ENCODE measurements at regions not wholly inside any gene's neighbourhood (a gene's known extent, or its start where the extent isn't known, plus 50 kb on each side); places are given as distances from the start of the nearest gene placed in this dataset.

GRCh38 chr1:29907596-29907995, 671.3 kb downstream of the PTPRU start:
- Histone ChIP-seq H3K9me3 (ENCODE audit: low read length) (no peaks in the 10 kb centered on the region), H3K4me2 (ENCODE audit: low read length) (no peak overlapping the region), H3F3A (ENCODE audit: insufficient read depth, low read length, poor library complexity, severe bottlenecking) (no peaks in the 10 kb centered on the region), H3K9me2 (ENCODE audit: insufficient read depth, low read length) (no peaks in the 10 kb centered on the region), H3K4me3 (ENCODE audit: low read length) (no peak overlapping the region), H3K79me2 (replicated peaks; ENCODE audit: insufficient read depth, low read length) (no peaks in the 10 kb centered on the region), H4K20me1 (ENCODE audit: insufficient read depth) (no peaks in the 10 kb centered on the region), H2AFZ (ENCODE audit: low read depth, low read length) (no peak overlapping the region), H3K27me3 (ENCODE audit: insufficient read depth, low read depth, low read length) (no peaks in the 10 kb centered on the region), H3K9ac (ENCODE audit: low read length) (no peak overlapping the region), H3K27ac (ENCODE audit: low read length) (no peak overlapping the region), H3K36me3 (ENCODE audit: insufficient read depth, low read length) (no peaks in the 10 kb centered on the region)
- TF ChIP-seq TAF1 (IDR thresholded peaks at IDR 0.05; ENCODE audit: low read depth) (no peak), EZH2 (IDR thresholded peaks at IDR 0.05; ENCODE audit: borderline replicate concordance, insufficient read depth, low read length, poor library complexity, severe bottlenecking) (no peak), SMC3 (conservative IDR thresholded peaks at IDR 0.05; ENCODE audit: poor library complexity) (no peak), EP300 (conservative IDR thresholded peaks at IDR 0.05; ENCODE audit: poor library complexity, severe bottlenecking) (no peak), POLR2AphosphoS5 (IDR thresholded peaks at IDR 0.05) (no peak), CTCF (IDR thresholded peaks at IDR 0.05; ENCODE audit: poor library complexity, severe bottlenecking) (no peak), MXI1 (conservative IDR thresholded peaks at IDR 0.05; ENCODE audit: poor library complexity, severe bottlenecking) (no peak), RAD21 (conservative IDR thresholded peaks at IDR 0.05) (no peak)
- TF ChIP-seq, protein P1, sequence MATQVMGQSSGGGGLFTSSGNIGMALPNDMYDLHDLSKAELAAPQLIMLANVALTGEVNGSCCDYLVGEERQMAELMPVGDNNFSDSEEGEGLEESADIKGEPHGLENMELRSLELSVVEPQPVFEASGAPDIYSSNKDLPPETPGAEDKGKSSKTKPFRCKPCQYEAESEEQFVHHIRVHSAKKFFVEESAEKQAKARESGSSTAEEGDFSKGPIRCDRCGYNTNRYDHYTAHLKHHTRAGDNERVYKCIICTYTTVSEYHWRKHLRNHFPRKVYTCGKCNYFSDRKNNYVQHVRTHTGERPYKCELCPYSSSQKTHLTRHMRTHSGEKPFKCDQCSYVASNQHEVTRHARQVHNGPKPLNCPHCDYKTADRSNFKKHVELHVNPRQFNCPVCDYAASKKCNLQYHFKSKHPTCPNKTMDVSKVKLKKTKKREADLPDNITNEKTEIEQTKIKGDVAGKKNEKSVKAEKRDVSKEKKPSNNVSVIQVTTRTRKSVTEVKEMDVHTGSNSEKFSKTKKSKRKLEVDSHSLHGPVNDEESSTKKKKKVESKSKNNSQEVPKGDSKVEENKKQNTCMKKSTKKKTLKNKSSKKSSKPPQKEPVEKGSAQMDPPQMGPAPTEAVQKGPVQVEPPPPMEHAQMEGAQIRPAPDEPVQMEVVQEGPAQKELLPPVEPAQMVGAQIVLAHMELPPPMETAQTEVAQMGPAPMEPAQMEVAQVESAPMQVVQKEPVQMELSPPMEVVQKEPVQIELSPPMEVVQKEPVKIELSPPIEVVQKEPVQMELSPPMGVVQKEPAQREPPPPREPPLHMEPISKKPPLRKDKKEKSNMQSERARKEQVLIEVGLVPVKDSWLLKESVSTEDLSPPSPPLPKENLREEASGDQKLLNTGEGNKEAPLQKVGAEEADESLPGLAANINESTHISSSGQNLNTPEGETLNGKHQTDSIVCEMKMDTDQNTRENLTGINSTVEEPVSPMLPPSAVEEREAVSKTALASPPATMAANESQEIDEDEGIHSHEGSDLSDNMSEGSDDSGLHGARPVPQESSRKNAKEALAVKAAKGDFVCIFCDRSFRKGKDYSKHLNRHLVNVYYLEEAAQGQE (IDR thresholded peaks at IDR 0.05; ENCODE audit: borderline replicate concordance) = no peak

DNA sequence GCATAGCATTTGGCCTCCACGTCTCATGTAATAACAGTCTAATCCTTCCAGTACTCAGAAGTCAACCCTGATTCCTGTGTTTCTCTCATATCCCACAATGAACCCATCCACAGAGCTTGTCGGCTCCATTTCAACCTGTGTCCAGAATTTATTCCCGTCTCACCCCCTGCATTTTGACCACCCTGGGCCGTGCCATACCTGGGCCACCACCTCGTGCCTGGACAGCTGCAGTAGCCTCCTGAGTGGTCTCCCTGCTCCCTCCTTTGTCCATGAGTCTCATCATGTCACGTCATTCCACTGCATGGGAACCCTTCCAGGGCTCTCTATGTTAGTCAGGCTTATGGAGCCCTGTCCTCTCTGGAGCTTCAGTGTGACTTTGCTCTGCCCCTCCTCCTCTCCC, 670.6 kb downstream of the PTPRU start:
- TF ChIP-seq CTCF (IDR thresholded peaks at IDR 0.05; ENCODE audit: poor library complexity, severe bottlenecking) = no peak
- TF ChIP-seq RAD21 (conservative IDR thresholded peaks at IDR 0.05) = no peak
- no peak for TF ChIP-seq EP300 (conservative IDR thresholded peaks at IDR 0.05; ENCODE audit: poor library complexity, severe bottlenecking)
- no peak for TF ChIP-seq TAF1 (IDR thresholded peaks at IDR 0.05; ENCODE audit: low read depth)
- TF ChIP-seq SMC3 (conservative IDR thresholded peaks at IDR 0.05; ENCODE audit: poor library complexity) = no peak
- no peak for TF ChIP-seq EZH2 (IDR thresholded peaks at IDR 0.05; ENCODE audit: borderline replicate concordance, insufficient read depth, low read length, poor library complexity, severe bottlenecking)
- TF ChIP-seq POLR2AphosphoS5 (IDR thresholded peaks at IDR 0.05) = no peak
- no peak for TF ChIP-seq MXI1 (conservative IDR thresholded peaks at IDR 0.05; ENCODE audit: poor library complexity, severe bottlenecking)
- TF ChIP-seq, protein P1 (IDR thresholded peaks at IDR 0.05; ENCODE audit: borderline replicate concordance) = no peak
- Histone ChIP-seq H3K9me2 (ENCODE audit: insufficient read depth, low read length) (no peaks in the 10 kb centered on the region), H4K20me1 (ENCODE audit: insufficient read depth) (no peaks in the 10 kb centered on the region)

More for the DNA sequence above, 670.6 kb downstream of the PTPRU start:
- no peaks in the 10 kb centered on the region for H3K9me3 ChIP-seq (ENCODE audit: low read length)
- no peaks in the 10 kb centered on the region for H3K79me2 ChIP-seq (replicated peaks; ENCODE audit: insufficient read depth, low read length)
- no peak overlapping the region for H3K4me2 ChIP-seq (ENCODE audit: low read length)
- H3K27ac ChIP-seq (ENCODE audit: low read length) = no peak overlapping the region
- H3K27me3 ChIP-seq (ENCODE audit: insufficient read depth, low read depth, low read length) = no peaks in the 10 kb centered on the region
- no peaks in the 10 kb centered on the region for H3K36me3 ChIP-seq (ENCODE audit: insufficient read depth, low read length)
- no peak overlapping the region for H3K9ac ChIP-seq (ENCODE audit: low read length)
- H2AFZ ChIP-seq (ENCODE audit: low read depth, low read length) = no peak overlapping the region
- no peak overlapping the region for H3K4me3 ChIP-seq (ENCODE audit: low read length)
- no peaks in the 10 kb centered on the region for H3F3A ChIP-seq (ENCODE audit: insufficient read depth, low read length, poor library complexity, severe bottlenecking)

Data from neural cell (in vitro differentiated cells).